ENCODE measurements at regions not wholly inside any gene's neighbourhood (a gene's known extent, or its start where the extent isn't known, plus 50 kb on each side); places are given as distances from the start of the nearest gene placed in this dataset.

- DNase-seq (ENCODE audit: extremely low spot score, unreplicated experiment) = no peak
- H3K36me3 Mint-ChIP-seq = peaks cover 20% of the 10 kb centered on the region
- no peak for TF ChIP-seq CTCF (conservative IDR thresholded peaks at IDR 0.05)
- H3K4me3 Mint-ChIP-seq = no peak overlapping the region
- no peaks in the 10 kb centered on the region for H3K4me1 Mint-ChIP-seq (ENCODE audit: unreplicated experiment)
- H3K27ac Mint-ChIP-seq = no peak overlapping the region
- no peaks in the 10 kb centered on the region for H3K9me3 Mint-ChIP-seq
- H3K27me3 Mint-ChIP-seq = no peaks in the 10 kb centered on the region
Observed at GRCh38 chr22:25351631-25352293, 132.3 kb downstream of the CRYBB2 start.

- no peak for DNase-seq (ENCODE audit: extremely low spot score, unreplicated experiment)
- no peak overlapping the region for H3K27ac Mint-ChIP-seq
- H3K27me3 Mint-ChIP-seq = no peaks in the 10 kb centered on the region
- TF ChIP-seq CTCF (conservative IDR thresholded peaks at IDR 0.05) = no peak
- H3K36me3 Mint-ChIP-seq = peaks cover 22% of the 10 kb centered on the region
- no peak overlapping the region for H3K4me3 Mint-ChIP-seq
- no peaks in the 10 kb centered on the region for H3K4me1 Mint-ChIP-seq (ENCODE audit: unreplicated experiment)
- H3K9me3 Mint-ChIP-seq = no peaks in the 10 kb centered on the region
Observed at GRCh38 chr22:25352294-25352680, 132.8 kb downstream of the CRYBB2 start.

- Mint-ChIP-seq H3K4me3 (no peak overlapping the region), H3K9me3 (no peaks in the 10 kb centered on the region), H3K4me1 (ENCODE audit: unreplicated experiment) (no peaks in the 10 kb centered on the region), H3K27me3 (no peaks in the 10 kb centered on the region), H3K36me3 (peaks cover 18% of the 10 kb centered on the region), H3K27ac (no peak overlapping the region)
- no peak for TF ChIP-seq CTCF (conservative IDR thresholded peaks at IDR 0.05)
- no peak for DNase-seq (ENCODE audit: extremely low spot score, unreplicated experiment)
Observed at GRCh38 chr22:25353516-25354445, 134.3 kb downstream of the CRYBB2 start.

- Mint-ChIP-seq H3K4me3 (no peak overlapping the region), H3K36me3 (peaks cover 17% of the 10 kb centered on the region), H3K9me3 (no peaks in the 10 kb centered on the region), H3K4me1 (ENCODE audit: unreplicated experiment) (no peaks in the 10 kb centered on the region), H3K27ac (no peak overlapping the region), H3K27me3 (no peaks in the 10 kb centered on the region)
- no peak for TF ChIP-seq CTCF (conservative IDR thresholded peaks at IDR 0.05)
- no peak for DNase-seq (ENCODE audit: extremely low spot score, unreplicated experiment)
Observed at GRCh38 chr22:25354456-25354855, 135.0 kb downstream of the CRYBB2 start.

GRCh38 chr22:25357132-25357455 lies 137.7 kb downstream of the CRYBB2 start:
- DNase-seq (ENCODE audit: extremely low spot score, unreplicated experiment) = no peak
- no peaks in the 10 kb centered on the region for H3K4me1 Mint-ChIP-seq (ENCODE audit: unreplicated experiment)
- H3K4me3 Mint-ChIP-seq = no peak overlapping the region
- no peak for TF ChIP-seq CTCF (conservative IDR thresholded peaks at IDR 0.05)
- peaks cover 4% of the 10 kb centered on the region for H3K36me3 Mint-ChIP-seq
- H3K27ac Mint-ChIP-seq = no peak overlapping the region
- H3K27me3 Mint-ChIP-seq = no peaks in the 10 kb centered on the region
- H3K9me3 Mint-ChIP-seq = no peaks in the 10 kb centered on the region
